Fibroblast of skin of right quadriceps (primary cell): ENCODE measurements at regions not wholly inside any gene's neighbourhood (a gene's known extent, or its start where the extent isn't known, plus 50 kb on each side); places are given as distances from the start of the nearest gene placed in this dataset.

Experiments used
- DNase-seq: peaks from one replicate; pipeline ENCODE4 v3.0.0-alpha.2; 2013

DNA sequence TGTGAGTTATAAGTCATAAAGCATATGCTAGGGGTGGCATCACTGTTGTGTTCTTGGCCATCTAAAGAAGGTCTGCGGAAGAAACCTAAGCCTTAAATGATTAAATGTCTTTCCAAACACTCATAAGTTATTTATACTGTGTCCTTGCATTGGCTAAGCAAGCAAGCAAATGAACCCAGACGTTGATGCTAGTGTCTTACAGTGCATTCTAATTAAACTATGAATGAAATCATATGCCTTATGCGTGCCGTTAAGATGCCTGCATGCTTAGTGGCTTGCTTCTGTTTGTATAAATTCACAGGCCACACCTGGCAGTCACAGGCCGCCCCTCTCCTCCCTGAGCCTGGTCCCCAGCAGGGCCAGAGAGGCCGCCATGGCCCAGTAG lies 49.9 kb downstream of the RIN2 start:
- DNase-seq, result no peak

- no peak for DNase-seq
Measured at GRCh38 chr20:19808498-19808897, 50.4 kb downstream of the RIN2 start.

DNA sequence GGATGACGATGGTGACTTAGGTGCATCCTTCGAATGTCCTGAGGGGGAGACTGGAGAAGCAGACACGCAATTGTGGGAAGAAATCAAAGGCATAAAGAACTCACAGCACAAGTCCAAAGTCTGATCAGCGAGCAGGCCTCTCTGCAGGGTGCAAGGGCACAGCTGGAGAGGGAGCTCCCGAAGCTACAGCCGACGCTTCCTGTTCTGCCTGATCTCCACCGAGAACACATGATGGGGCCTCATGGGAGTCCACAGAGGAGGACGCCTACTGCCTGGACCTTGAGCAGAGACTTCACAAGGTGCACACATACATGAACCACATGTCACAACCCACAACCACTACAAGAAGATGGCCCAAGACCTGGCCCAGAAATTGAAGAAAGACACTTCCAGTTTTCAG lies 51.4 kb downstream of the RIN2 start:
- no peak for DNase-seq

DNA sequence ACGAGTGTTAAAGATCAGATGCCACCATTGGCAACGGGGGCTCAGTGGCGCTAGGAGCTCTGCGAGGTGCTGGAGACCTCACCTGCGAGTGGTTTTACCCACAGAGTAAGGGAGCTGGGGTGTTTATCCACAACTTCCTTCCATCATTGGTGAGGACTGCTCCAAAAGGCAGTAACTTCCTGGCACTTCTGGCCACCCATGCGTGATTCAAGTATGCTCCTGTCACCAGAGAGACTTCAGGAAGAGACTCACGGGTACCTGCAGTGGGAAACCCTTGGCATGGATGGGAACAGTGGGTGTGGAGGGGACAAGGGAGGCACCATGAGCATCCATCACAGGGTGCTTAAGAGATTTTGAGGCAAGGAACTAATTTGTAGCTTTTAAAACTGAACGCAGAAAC lies 53.2 kb downstream of the RIN2 start:
- no peak for DNase-seq

DNA sequence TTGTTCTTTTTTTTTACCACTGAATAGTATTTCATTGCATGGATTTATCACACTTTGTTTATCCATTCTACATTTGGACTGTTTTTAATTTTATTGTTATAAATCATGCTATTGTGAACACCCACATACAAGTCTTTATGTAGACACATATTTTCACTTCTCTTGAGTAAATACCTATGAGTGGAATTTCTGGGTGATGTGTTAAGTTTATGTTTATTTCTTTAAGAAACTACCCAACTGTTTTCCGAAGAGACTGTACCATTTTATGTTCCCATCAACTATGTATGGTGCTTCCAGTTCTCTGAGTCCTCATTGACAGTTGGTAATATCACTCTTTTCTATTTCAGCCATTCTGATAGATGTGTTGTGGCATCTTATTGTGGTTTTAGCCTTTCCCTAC lies 54.0 kb downstream of the RIN2 start:
- DNase-seq, result no peak

- DNase-seq, result no peak
Measured at GRCh38 chr20:19812696-19813095, 54.6 kb downstream of the RIN2 start.

- peak; percentile 45 for DNase-seq
Measured at GRCh38 chr20:19813846-19814640, 56.0 kb downstream of the RIN2 start.

DNA sequence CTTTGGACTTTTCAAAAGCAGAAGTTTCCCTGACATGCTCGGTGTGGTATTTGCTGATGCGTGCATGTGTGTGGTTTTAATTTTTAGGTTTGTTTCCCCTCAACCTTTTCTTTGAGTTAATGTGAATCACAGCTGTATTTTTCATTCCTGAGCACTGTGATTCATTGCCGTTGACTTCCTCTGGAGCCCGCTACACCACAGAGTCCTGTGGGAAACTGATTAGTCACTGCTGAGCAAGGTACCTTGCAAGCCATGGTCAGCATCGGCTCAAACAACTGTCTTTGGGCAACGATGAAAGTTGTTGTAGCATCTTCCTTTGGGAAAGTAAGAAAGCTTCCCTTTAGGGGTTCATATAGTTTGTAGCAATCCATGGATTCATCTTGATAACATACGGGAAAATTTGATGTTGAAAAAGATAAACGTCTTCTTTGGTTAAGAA lies 57.5 kb downstream of the RIN2 start:
- DNase-seq, result peak; percentile 98

DNA sequence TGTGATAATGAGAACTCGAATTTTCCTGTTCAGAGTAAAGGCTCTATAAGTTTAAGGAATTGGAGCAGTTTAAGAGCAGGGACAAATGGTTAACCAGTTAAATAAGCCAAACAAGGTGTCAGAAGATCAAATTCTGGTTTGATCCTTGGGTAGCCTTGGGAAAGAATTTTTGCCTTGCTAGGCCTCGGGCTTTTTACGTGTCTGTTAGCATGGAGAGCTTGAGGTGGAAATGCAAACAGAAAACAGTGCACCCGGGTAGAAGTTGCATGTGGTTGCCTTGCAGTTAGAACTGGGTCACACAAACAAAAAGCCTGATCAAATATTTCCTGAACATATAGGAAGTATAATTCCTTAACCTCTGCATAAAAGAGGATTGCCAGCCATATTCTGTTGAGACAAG lies 58.3 kb downstream of the RIN2 start:
- no peak for DNase-seq

GRCh38 chr20:19817017-19817416 lies 59.0 kb downstream of the RIN2 start:
- peak; percentile 83 for DNase-seq

DNA sequence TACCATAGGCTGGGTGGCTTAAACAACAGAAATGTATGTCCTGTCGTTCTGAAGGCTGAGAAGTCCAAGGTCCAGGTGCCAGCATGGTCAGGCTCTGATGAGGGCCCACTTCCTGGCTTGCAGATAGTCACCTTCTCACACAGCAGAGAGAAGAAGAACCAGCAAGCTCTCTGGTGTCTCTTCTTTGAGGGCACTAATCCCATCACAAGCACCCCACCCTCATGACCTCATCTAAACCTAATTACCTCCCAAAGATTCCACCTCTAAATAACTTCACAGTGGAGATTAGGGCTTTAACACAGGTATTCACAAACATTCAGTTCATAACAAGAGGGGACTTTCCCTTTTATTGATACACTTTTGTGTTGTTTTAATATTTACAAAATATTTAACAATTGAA lies 61.1 kb downstream of the RIN2 start:
- DNase-seq, result no peak

DNA sequence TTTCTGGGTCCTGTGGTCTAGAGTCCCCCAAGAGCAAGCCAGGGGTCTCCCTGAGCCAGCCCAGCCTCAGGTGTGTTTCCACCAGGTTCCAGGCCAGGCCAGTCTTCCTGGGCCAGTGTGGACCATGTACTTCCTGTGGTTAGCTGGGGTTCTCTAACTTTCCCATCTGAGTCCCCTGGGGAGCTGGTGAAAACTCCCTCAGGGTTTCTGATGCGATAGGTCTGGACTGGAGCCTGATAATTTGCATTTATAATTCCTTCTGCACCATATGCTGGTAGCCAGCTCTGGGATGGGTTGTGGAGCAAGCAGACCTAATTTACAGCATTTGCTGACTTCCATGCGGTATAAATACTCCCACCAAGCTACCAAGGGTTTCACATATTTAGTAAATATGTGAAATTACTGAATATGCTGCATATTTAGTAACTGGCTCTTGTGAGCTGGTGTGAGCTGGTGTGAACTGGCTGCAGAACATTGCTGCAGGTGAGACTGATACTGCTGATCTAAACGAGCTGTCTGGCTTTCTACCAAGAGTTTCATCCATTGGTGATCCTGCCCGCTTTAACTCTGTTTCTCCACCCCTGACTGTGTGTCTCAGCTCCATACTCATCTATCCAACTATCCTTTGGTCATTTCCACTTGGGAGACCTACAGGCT lies 62.6 kb downstream of the RIN2 start:
- no peak for DNase-seq

GRCh38 chr20:19821606-19822005 lies 63.5 kb downstream of the RIN2 start:
- DNase-seq, result no peak

DNA sequence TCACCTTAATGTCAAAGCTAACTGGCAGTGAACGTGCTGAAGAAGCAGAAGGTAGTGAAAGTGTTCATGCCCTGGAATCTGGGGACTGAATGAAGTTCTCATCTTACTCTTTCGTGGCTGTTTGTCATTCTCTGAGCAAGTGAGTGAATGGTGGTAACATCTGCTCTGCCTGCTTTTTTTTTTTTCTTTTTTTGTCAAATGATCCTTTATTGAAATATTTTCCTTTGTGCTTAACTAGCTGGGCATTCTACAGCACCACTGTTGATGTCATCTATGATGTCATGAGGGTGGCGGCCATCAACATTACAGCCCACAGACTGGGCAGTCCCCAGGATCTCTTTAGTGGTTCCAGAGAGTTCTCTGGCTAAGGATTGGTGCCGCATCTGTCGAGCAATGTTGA lies 65.2 kb downstream of the RIN2 start:
- DNase-seq, result no peak

- DNase-seq, result no peak
Measured at GRCh38 chr20:19823971-19824370, 65.9 kb downstream of the RIN2 start.

GRCh38 chr20:19824861-19825260 lies 66.8 kb downstream of the RIN2 start:
- DNase-seq, result no peak

DNA sequence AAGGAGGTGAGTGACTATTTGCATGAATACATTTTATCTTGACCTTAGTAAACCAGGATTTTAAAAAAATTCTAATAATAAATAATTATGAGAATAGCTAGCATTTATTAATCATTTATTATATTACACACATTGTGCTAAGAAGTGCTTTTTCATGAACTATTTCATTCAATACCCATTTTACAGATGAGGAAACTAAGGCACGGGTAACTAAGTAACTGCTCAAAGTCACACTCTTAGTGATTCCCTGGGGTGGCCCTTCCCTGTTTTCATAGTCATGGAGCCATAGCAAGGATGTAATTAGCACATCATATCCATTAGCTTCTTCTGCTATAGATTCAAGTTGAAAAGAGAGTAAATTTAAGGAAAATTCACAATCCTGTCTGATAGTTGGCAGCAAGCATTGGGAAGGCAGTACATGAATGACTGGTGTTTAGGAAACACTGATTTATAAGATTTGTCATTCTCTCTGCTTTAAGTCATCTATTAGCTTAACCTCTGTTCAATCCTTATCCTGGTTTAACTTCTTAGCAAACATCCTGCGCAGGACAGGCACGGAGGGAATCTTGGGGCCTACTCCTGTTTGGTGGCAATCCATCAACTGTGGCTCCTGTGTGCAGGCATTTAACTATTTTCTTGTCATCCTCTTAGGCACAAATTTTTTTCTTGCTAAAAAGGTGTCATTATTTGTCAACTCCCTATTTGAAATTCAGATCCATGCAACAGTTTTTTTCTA lies 68.3 kb downstream of the RIN2 start:
- DNase-seq, result no peak

DNA sequence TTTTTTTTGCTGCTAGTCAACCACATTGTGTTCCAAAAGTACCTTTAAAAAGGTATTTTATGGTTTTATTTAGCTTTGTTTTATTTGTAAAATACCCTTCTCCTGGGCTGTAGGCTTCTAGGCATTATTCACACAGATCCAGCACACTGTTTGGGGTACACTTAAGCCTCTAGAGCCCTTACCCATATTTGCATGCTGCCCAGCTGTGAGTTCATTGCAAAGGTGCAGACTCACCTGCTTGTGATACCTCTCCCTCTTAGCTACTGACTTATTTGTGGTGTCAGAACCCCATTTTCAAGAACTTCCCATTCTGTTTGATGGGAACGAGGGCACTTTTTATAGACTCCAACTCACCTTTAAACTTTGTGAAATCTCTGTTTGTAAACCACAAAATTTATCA lies 69.8 kb downstream of the RIN2 start:
- DNase-seq, result no peak

- no peak for DNase-seq
Measured at GRCh38 chr20:19828232-19828631, 70.2 kb downstream of the RIN2 start.

- DNase-seq, result no peak
Measured at GRCh38 chr20:19830211-19830785, 72.2 kb downstream of the RIN2 start.

GRCh38 chr20:19832875-19833274 lies 74.8 kb downstream of the RIN2 start:
- DNase-seq, result no peak

- DNase-seq, result no peak
Measured at GRCh38 chr20:19833395-19833794, 75.3 kb downstream of the RIN2 start.

DNA sequence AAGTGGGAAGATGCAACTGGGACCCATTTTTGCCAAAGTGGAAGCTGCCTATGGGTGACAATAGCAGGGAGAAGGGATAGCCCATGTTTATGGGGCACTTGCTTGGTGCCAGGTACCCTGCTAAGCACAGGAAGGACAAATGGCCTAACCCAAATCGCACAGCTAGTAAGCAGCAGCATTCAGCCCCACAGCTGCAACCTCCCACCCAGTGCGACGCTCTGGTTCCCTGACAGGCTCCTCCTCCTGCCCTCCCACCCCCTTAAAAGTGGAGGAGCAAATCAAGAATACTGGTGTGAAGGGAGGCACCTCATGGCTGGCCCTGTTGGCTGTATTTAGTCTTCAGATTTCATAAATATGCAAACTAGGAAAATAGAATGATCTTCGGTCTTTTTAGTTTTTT lies 76.2 kb downstream of the RIN2 start:
- no peak for DNase-seq

DNA sequence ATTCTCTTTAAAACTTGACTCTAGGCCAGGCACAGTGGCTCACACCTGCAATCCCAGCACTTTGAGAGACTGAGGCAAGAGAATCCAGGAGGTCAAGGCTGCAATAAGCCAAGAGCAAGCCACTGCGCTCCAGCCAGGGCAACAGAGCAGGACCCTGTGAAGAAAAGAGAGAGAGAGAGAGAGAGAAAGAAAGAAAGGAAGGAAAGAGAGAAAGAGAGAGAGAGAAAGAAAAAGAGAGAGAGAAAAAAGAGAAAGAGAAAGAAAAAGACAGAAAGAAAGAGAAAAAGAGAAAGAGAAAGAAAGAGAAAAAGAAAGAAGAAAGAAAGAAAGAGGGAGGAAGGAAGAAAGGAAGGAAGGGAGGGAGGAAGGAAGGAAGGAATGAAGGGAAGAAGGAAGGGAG lies 76.7 kb downstream of the RIN2 start:
- DNase-seq, result no peak
